MM.1S (cell line): ENCODE measurements at regions not wholly inside any gene's neighbourhood (a gene's known extent, or its start where the extent isn't known, plus 50 kb on each side); places are given as distances from the start of the nearest gene placed in this dataset.

ENCODE experiments used
- CTCF ChIP-seq: fragments of 300-600 bp; sonication (generic); IDR thresholded peaks from 2 replicates; pipeline ENCODE4 v1.5.1; 2016; ENCODE audit warnings: antibody characterized with exemption, low read length, mixed read lengths
- EZH2phosphoT487 ChIP-seq: fragments of 300-600 bp; sonication (generic); IDR thresholded peaks from 2 replicates; pipeline ENCODE4 v1.6.1; 2018; ENCODE audit warnings: antibody characterized with exemption, low read length

GRCh38 chr1:223472057-223472456 is 78.8 kb downstream of the CCDC185 start:
- TF ChIP-seq CTCF (no peak), EZH2phosphoT487 (no peak)
